ENCODE measurements at regions not wholly inside any gene's neighbourhood (a gene's known extent, or its start where the extent isn't known, plus 50 kb on each side); places are given as distances from the start of the nearest gene placed in this dataset.
A peak's percentile ranks its signal among the peaks of the same experiment; 100 is the strongest.

DNA sequence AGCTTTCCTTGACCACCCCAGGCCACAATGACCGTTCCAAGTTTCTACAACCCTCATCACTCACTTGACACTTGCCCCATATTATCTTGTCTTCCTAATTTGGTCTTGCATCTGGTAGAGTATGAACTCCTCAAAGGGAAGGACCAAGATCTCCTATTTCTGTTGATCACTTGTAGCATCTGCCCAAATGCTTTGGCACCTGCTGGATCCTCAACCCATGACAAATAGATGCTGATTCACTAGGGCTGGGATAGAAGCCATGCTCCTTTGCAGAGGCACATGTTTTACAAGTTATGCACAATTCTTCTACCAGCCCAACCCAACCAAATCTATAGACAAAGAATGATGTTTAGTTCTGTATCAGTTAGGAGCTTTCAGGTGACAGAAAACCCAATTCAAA, 110.7 kb downstream of the UNC5CL start:
- H3K36me3 ChIP-seq: no peaks in the 10 kb centered on the region
- no peaks in the 10 kb centered on the region for H3K27me3 ChIP-seq
- H3K4me3 ChIP-seq: no peak overlapping the region
- DNase-seq (peak; percentile 33 to 58), ATAC-seq (peak; percentile 76 to 88)
- in situ Hi-C loops (cut with MboI; ENCODE audit: low sequenced_read_pairs in 4 of 4): no loop called here
- peak overlapping the region; percentile 39 to 83 (median 73) for H3K27ac ChIP-seq
- TF ChIP-seq POLR2A (IDR thresholded peaks at IDR 0.05): no peak
- H3K4me1 ChIP-seq: peaks cover 26 to 51% of the 10 kb centered on the region in 2 donors
- intact Hi-C loops (cut with DNase I; ENCODE audit: low total_unique reads): no loop called here
- no peaks in the 10 kb centered on the region for H3K9me3 ChIP-seq

DNA sequence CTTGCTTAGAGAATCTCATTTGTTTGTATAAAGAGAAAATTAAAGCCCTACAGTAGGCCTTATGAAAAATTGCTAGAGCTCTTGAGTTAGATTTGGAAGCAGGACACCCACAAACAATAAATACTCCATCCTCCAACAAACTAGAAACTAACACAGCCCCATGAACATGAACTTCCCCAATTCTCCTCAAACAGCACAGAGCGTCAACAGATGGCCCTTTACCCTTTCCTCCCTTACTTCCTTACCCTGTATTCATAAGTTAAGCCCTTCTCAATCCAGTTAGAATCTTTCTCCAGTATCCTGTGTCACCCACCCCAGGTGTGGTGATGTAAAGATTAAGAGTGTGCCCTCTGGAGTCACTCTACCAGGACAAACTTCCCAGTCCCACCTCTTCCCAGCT, 113.7 kb downstream of the UNC5CL start:
- no peaks in the 10 kb centered on the region for H3K9me3 ChIP-seq
- H3K27me3 ChIP-seq: no peaks in the 10 kb centered on the region
- H3K27ac ChIP-seq: no peak overlapping the region
- no peak for ATAC-seq
- DNase-seq: no peak
- H3K36me3 ChIP-seq: no peaks in the 10 kb centered on the region
- H3K4me1 ChIP-seq: peaks cover 26 to 42% of the 10 kb centered on the region in 2 donors
- intact Hi-C loops (cut with DNase I; ENCODE audit: low total_unique reads) (no loop called here), in situ Hi-C loops (cut with MboI; ENCODE audit: low sequenced_read_pairs in 4 of 4) (no loop called here)
- no peak overlapping the region for H3K4me3 ChIP-seq
- no peak for TF ChIP-seq POLR2A (IDR thresholded peaks at IDR 0.05)
- TF ChIP-seq, protein P1, sequence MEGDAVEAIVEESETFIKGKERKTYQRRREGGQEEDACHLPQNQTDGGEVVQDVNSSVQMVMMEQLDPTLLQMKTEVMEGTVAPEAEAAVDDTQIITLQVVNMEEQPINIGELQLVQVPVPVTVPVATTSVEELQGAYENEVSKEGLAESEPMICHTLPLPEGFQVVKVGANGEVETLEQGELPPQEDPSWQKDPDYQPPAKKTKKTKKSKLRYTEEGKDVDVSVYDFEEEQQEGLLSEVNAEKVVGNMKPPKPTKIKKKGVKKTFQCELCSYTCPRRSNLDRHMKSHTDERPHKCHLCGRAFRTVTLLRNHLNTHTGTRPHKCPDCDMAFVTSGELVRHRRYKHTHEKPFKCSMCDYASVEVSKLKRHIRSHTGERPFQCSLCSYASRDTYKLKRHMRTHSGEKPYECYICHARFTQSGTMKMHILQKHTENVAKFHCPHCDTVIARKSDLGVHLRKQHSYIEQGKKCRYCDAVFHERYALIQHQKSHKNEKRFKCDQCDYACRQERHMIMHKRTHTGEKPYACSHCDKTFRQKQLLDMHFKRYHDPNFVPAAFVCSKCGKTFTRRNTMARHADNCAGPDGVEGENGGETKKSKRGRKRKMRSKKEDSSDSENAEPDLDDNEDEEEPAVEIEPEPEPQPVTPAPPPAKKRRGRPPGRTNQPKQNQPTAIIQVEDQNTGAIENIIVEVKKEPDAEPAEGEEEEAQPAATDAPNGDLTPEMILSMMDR (IDR thresholded peaks at IDR 0.05 in 4 of 5, conservative IDR thresholded peaks at IDR 0.05 in 1 of 5): no peak

DNA sequence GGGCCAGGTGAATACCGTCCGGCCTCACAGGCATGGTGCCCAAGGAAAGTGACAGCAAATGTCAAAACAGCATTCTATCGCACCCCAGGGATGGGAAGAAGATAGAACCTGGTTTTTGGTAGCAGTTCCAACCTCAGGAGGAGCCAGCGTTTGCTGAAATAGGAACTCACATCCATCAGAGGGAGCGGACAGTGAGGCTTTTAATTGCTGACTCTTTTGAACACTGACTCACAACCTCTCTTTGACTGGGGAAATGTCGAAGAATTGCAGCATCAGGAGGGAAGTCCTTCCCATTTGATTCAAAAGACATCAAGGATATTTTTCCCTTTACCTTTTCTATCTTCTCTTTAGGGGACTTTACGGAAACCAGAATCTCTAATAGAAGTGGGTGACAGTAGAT, 114.2 kb downstream of the UNC5CL start:
- H3K9me3 ChIP-seq: no peaks in the 10 kb centered on the region

DNA sequence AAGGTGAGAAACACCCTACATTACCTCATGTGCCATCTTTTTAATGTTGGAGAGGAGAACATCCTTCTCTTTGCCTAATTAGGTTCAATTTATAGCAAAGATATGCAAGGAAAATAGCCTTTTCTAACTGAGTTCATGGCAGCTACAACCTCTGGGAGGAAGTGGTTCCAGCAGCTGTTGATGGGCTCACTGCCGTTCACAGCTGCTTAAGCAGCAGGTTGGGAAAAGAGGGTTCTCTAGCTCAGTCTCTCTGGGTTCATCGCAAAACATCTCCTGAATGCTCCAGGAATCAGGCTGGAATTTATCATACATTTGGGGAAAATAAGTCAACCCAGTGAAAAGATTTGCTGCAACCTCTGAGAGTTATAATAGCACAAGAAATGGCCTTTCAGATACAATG, 115.1 kb downstream of the UNC5CL start:
- ATAC-seq (no peak), DNase-seq (no peak)
- H3K36me3 ChIP-seq: no peaks in the 10 kb centered on the region
- no peak for TF ChIP-seq POLR2A (IDR thresholded peaks at IDR 0.05)
- TF ChIP-seq, protein P1 (IDR thresholded peaks at IDR 0.05 in 4 of 5, conservative IDR thresholded peaks at IDR 0.05 in 1 of 5): no peak
- no peak overlapping the region for H3K4me3 ChIP-seq
- H3K4me1 ChIP-seq: peaks cover 23 to 29% of the 10 kb centered on the region in 2 donors
- H3K27me3 ChIP-seq: no peaks in the 10 kb centered on the region
- H3K9me3 ChIP-seq: no peaks in the 10 kb centered on the region
- intact Hi-C loops (cut with DNase I; ENCODE audit: low total_unique reads): no loop called here
- H3K27ac ChIP-seq: no peak overlapping the region
- in situ Hi-C loops (cut with MboI; ENCODE audit: low sequenced_read_pairs in 4 of 4): no loop called here

More for the DNA sequence above, 114.2 kb downstream of the UNC5CL start:
- no peak for TF ChIP-seq POLR2A (IDR thresholded peaks at IDR 0.05)
- TF ChIP-seq, protein P1 (IDR thresholded peaks at IDR 0.05 in 4 of 5, conservative IDR thresholded peaks at IDR 0.05 in 1 of 5): no peak
- H3K27me3 ChIP-seq: no peaks in the 10 kb centered on the region
- H3K27ac ChIP-seq: no peak overlapping the region
- DNase-seq (no peak), ATAC-seq (peak; percentile 26 to 31)
- H3K4me1 ChIP-seq: peaks cover 26 to 37% of the 10 kb centered on the region in 2 donors
- no peaks in the 10 kb centered on the region for H3K36me3 ChIP-seq
- in situ Hi-C loops (cut with MboI; ENCODE audit: low sequenced_read_pairs in 4 of 4): no loop called here
- no peak overlapping the region for H3K4me3 ChIP-seq
- intact Hi-C loops (cut with DNase I; ENCODE audit: low total_unique reads): no loop called here

DNA sequence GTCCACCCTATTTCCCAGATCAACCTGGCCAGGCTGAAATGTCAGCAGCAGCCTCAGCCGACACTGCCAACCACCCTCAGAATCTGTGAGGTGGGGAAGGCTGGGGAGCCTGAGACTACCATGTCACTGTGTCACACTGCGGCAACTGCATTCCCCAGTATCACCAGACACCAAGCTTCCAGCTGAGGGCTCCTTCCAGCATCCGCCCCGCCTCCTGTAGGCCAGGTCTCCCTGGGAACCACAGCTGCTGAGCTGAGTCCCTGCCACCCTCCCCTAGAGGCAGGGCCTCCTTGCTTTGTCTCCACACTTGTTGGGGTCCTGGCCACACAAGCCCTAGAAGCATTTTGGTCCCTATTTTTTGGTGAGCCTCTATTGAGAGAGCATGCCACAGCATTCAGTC, 115.7 kb downstream of the UNC5CL start:
- intact Hi-C loops (cut with DNase I; ENCODE audit: low total_unique reads) (no loop called here), in situ Hi-C loops (cut with MboI; ENCODE audit: low sequenced_read_pairs in 4 of 4) (no loop called here)
- no peak for ATAC-seq

More for the DNA sequence above, 115.7 kb downstream of the UNC5CL start:
- Histone ChIP-seq H3K27me3 (no peaks in the 10 kb centered on the region), H3K4me3 (no peak overlapping the region), H3K36me3 (no peaks in the 10 kb centered on the region), H3K4me1 (peaks cover 17 to 24% of the 10 kb centered on the region in 2 donors), H3K27ac (no peak overlapping the region), H3K9me3 (no peaks in the 10 kb centered on the region)
- TF ChIP-seq POLR2A (IDR thresholded peaks at IDR 0.05): no peak
- TF ChIP-seq, protein P1 (IDR thresholded peaks at IDR 0.05 in 4 of 5, conservative IDR thresholded peaks at IDR 0.05 in 1 of 5): no peak
- DNase-seq: no peak
